H9 (cell line): ENCODE measurements at regions not wholly inside any gene's neighbourhood (a gene's known extent, or its start where the extent isn't known, plus 50 kb on each side); places are given as distances from the start of the nearest gene placed in this dataset.

Experiments
- DNase-seq: peaks from one replicate; pipeline ENCODE4 v3.0.0-alpha.2; 2017
- H2AFZ ChIP-seq: one replicate; pipeline ENCODE4 v1.6.1; 2013; ENCODE audit warnings: mild to moderate bottlenecking, low read length, control low read depth, moderate library complexity
- H2AK5ac ChIP-seq: 2 replicates; pipeline ENCODE4 v1.6.1; 2013; ENCODE audit warnings: low read length, control low read depth, mixed read lengths; ENCODE audit not compliant: insufficient read length
- H2BK120ac ChIP-seq: one replicate; pipeline ENCODE4 v1.6.1; 2013; ENCODE audit warnings: low read depth, mild to moderate bottlenecking, low read length, control low read depth, inconsistent platforms; ENCODE audit not compliant: poor library complexity, severe bottlenecking
- H2BK12ac ChIP-seq: 2 replicates; pipeline ENCODE4 v1.6.1; 2013; ENCODE audit warnings: low read length, control low read depth, mixed read lengths, low read depth; ENCODE audit not compliant: insufficient read length
- H2BK15ac ChIP-seq: 2 replicates; pipeline ENCODE4 v1.6.1; 2013; ENCODE audit warnings: low read depth, low read length, control low read depth
- H2BK20ac ChIP-seq: one replicate; pipeline ENCODE4 v1.6.1; 2013; ENCODE audit warnings: low read depth, mild to moderate bottlenecking, low read length, control low read depth, inconsistent platforms; ENCODE audit not compliant: poor library complexity, severe bottlenecking
- H2BK5ac ChIP-seq: 2 replicates; pipeline ENCODE4 v1.6.1; 2013; ENCODE audit warnings: low read length, control low read depth, mixed read lengths; ENCODE audit not compliant: insufficient read length
- H3K14ac ChIP-seq: 2 replicates; pipeline ENCODE4 v1.6.1; 2013; ENCODE audit warnings: low read length, control low read depth; ENCODE audit not compliant: insufficient read depth
- H3K18ac ChIP-seq: 2 replicates; pipeline ENCODE4 v1.6.1; 2013; ENCODE audit warnings: low read depth, mild to moderate bottlenecking, mixed read lengths, low read length, control low read depth; ENCODE audit not compliant: insufficient read length
- H3K23ac ChIP-seq: 2 replicates; pipeline ENCODE4 v1.6.1; 2013; ENCODE audit warnings: low read length, control low read depth, mixed read lengths, low read depth; ENCODE audit not compliant: insufficient read length
- H3K23me2 ChIP-seq: 2 replicates; pipeline ENCODE4 v1.6.1; 2013; ENCODE audit warnings: low read depth, mild to moderate bottlenecking, mixed read lengths, low read length, control low read depth; ENCODE audit not compliant: insufficient read length, poor library complexity, severe bottlenecking
- H3K27ac ChIP-seq: 2 replicates; pipeline ENCODE4 v1.5.1; 2013; ENCODE audit warnings: low read length, control low read depth, mixed read lengths, low read depth; ENCODE audit not compliant: insufficient read length
- H3K27me3 ChIP-seq: 2 replicates; pipeline ENCODE4 v1.6.1; 2013; ENCODE audit warnings: low read length, control low read depth, inconsistent platforms; ENCODE audit not compliant: insufficient read depth
- H3K4ac ChIP-seq: 2 replicates; pipeline ENCODE4 v1.6.1; 2013; ENCODE audit warnings: low read depth, mild to moderate bottlenecking, control low read depth, inconsistent platforms, low read length, moderate library complexity
- H3K4me1 ChIP-seq: 2 replicates; pipeline ENCODE4 v1.6.1; 2013; ENCODE audit warnings: low read length, control low read depth, inconsistent platforms; ENCODE audit not compliant: insufficient read depth
- H3K4me2 ChIP-seq: 2 replicates; pipeline ENCODE4 v1.6.1; 2013; ENCODE audit warnings: low read length, control low read depth, mixed read lengths; ENCODE audit not compliant: insufficient read length, insufficient read depth
- H3K56ac ChIP-seq: 2 replicates; pipeline ENCODE4 v1.6.1; 2013; ENCODE audit warnings: low read depth, mild to moderate bottlenecking, mixed read lengths, low read length, control low read depth; ENCODE audit not compliant: insufficient read length
- H3K79me1 ChIP-seq: 2 replicates; pipeline ENCODE4 v1.6.1; 2013; ENCODE audit warnings: low read depth, mild to moderate bottlenecking, moderate library complexity, low read length, control low read depth, inconsistent platforms; ENCODE audit not compliant: insufficient read depth, poor library complexity, severe bottlenecking
- H3K79me2 ChIP-seq: 2 replicates; pipeline ENCODE4 v1.6.1; 2013; ENCODE audit warnings: low read length, control low read depth, inconsistent platforms; ENCODE audit not compliant: insufficient read depth
- H3K9ac ChIP-seq: 2 replicates; pipeline ENCODE4 v1.6.1; 2013; ENCODE audit warnings: low read length, control low read depth, mixed read lengths; ENCODE audit not compliant: insufficient read length; ENCODE audit errors: extremely low read depth
- H3K9me3 ChIP-seq: one replicate; pipeline ENCODE4 v1.6.1; 2013; ENCODE audit warnings: low read depth, low read length, inconsistent platforms; ENCODE audit not compliant: control insufficient read depth
- H3T11ph ChIP-seq: one replicate; pipeline ENCODE4 v1.6.1; 2013; ENCODE audit warnings: mild to moderate bottlenecking, low read length, control low read depth, inconsistent platforms
- H4K20me1 ChIP-seq: one replicate; pipeline ENCODE4 v1.6.1; 2013; ENCODE audit not compliant: control insufficient read depth, insufficient read length, insufficient read depth
- H4K5ac ChIP-seq: 2 replicates; pipeline ENCODE4 v1.6.1; 2013; ENCODE audit warnings: low read depth, mild to moderate bottlenecking, mixed read lengths, low read length, control low read depth; ENCODE audit not compliant: insufficient read length
- H4K8ac ChIP-seq: replicated peaks from 2 replicates; pipeline ENCODE4 v1.6.1; 2013; ENCODE audit warnings: low read length, control low read depth, mixed read lengths, low read depth; ENCODE audit not compliant: insufficient read length
- H4K91ac ChIP-seq: 2 replicates; pipeline ENCODE4 v1.6.1; 2013; ENCODE audit warnings: low read depth, mild to moderate bottlenecking, moderate library complexity, mixed read lengths, low read length, control low read depth; ENCODE audit not compliant: insufficient read length
- H3K27ac Mint-ChIP-seq, 3 experiments: 2 replicates in 2 of 3; 3 replicates in 1 of 3; pipeline ENCODE4 v1.8.0; 2020 to 2021; ENCODE audit warnings: mixed read lengths in 3 of 3, mild to moderate bottlenecking in 1 of 3, moderate library complexity in 1 of 3
- H3K27me3 Mint-ChIP-seq: 2 replicates; pipeline ENCODE4 v1.8.0; 2021; ENCODE audit warnings: low read depth, mild to moderate bottlenecking, moderate library complexity, mixed read lengths
- H3K36me3 Mint-ChIP-seq, 3 experiments: 2 replicates in 2 of 3; 3 replicates in 1 of 3; pipeline ENCODE4 v1.8.0; 2020 to 2021; ENCODE audit warnings: low read depth in 3 of 3, mixed read lengths in 3 of 3; ENCODE audit not compliant: insufficient read depth in 1 of 3
- H3K4me1 Mint-ChIP-seq, 2 experiments: 2 replicates each; pipeline ENCODE4 v1.8.0; 2020; ENCODE audit warnings: mixed read lengths in 2 of 2
- H3K4me3 Mint-ChIP-seq, 2 experiments: 2 replicates in 1 of 2; 3 replicates in 1 of 2; pipeline ENCODE4 v1.8.0; 2020 to 2021; ENCODE audit warnings: mild to moderate bottlenecking in 2 of 2, mixed read lengths in 2 of 2, moderate library complexity in 1 of 2
- H3K9me3 Mint-ChIP-seq, 2 experiments: 2 replicates in 1 of 2; 3 replicates in 1 of 2; pipeline ENCODE4 v1.8.0; 2020; ENCODE audit warnings: mild to moderate bottlenecking in 2 of 2, mixed read lengths in 2 of 2, moderate library complexity in 1 of 2
- CTCF ChIP-seq: fragments of 200-600 bp; sonication (generic); conservative IDR thresholded peaks from 3 replicates; pipeline ENCODE4 v1.8.0; 2021; ENCODE audit warnings: antibody characterized with exemption, mild to moderate bottlenecking
- WGBS: extraction: QIAGEN DNeasy Blood & Tissue Kit; methylation state at CpG from one replicate; pipeline ENCODE4 v1.1.7; 2013; ENCODE audit warnings: missing lambda C conversion rate, low lambda C conversion rate, mixed read lengths; ENCODE audit not compliant: insufficient read length; ENCODE audit errors: extremely low coverage; 5-methylcytosine and 5-hydroxymethylcytosine counted together

- H3K27me3 Mint-ChIP-seq, result peaks cover 49% of the 10 kb centered on the region
- Histone ChIP-seq H4K20me1 (no peaks in the 10 kb centered on the region), H3K23me2 (peaks cover 14% of the 10 kb centered on the region), H3K4ac (no peak overlapping the region), H4K8ac (no peak overlapping the region), H3K23ac (no peak overlapping the region), H3K79me2 (no peaks in the 10 kb centered on the region), H3K79me1 (no peaks in the 10 kb centered on the region), H2BK12ac (no peak overlapping the region), H4K5ac (no peak overlapping the region), H2AK5ac (no peak overlapping the region), H2BK20ac (no peak overlapping the region), H3K4me1 (no peaks in the 10 kb centered on the region; the same call in 1 of the 2 replicates), H2BK120ac (no peak overlapping the region), H3K27me3 (no peaks in the 10 kb centered on the region; the same call in 1 of the 2 replicates), H3K18ac (peak overlapping the region; percentile 66), H3K56ac (no peak overlapping the region), H3K4me2 (peak overlapping the region; percentile 71), H3K14ac (no peak overlapping the region; the same call in 1 of the 2 replicates), H3T11ph (no peak overlapping the region), H2BK5ac (no peak overlapping the region), H2BK15ac (no peak overlapping the region), H3K27ac (no peak overlapping the region), H3K9ac (no peak overlapping the region), H4K91ac (no peak overlapping the region), H2AFZ (no peak overlapping the region), H3K9me3 (no peaks in the 10 kb centered on the region)
- H3K36me3 Mint-ChIP-seq, result no peaks in the 10 kb centered on the region
- no CpG with 5 or more reads among the region's 29 CpGs for WGBS
- TF ChIP-seq CTCF, result no peak
- H3K9me3 Mint-ChIP-seq, result peaks cover 0 to 5% of the 10 kb centered on the region in 2 experiments; a peak in 2 of 5 replicates
- DNase-seq, result no peak
- no peak overlapping the region for H3K27ac Mint-ChIP-seq
- H3K4me1 Mint-ChIP-seq, result peaks cover 26 to 32% of the 10 kb centered on the region in 2 experiments
- no peak overlapping the region; a peak in 1 of 5 replicates for H3K4me3 Mint-ChIP-seq
Observed at GRCh38 chr9:129458663-129459546, 162.0 kb downstream of the C9orf50 start.
